ENCODE measurements at regions not wholly inside any gene's neighbourhood (a gene's known extent, or its start where the extent isn't known, plus 50 kb on each side); places are given as distances from the start of the nearest gene placed in this dataset.

GRCh38 chr18:39796393-39796792 is 2158.6 kb upstream of the PIK3C3 start:
- Histone ChIP-seq H3K79me2 (ENCODE audit: control insufficient read depth, insufficient read depth, low read length) (no peaks in the 10 kb centered on the region), H3K36me3 (ENCODE audit: control insufficient read depth in 2 of 2, extremely low read depth in 1 of 2, insufficient read depth in 2 of 2, low read length in 2 of 2) (no peaks in the 10 kb centered on the region), H3K4me2 (ENCODE audit: insufficient read depth, low read length) (no peak overlapping the region), H4K20me1 (replicated peaks; ENCODE audit: control insufficient read depth, extremely low read depth, insufficient read depth, low read length) (no peaks in the 10 kb centered on the region), H3K9me3 (replicated peaks; ENCODE audit: control insufficient read depth, insufficient read depth, low read length) (no peaks in the 10 kb centered on the region), H3K9ac (replicated peaks; ENCODE audit: extremely low read depth, insufficient read depth, low read length) (no peak overlapping the region), H2AFZ (ENCODE audit: low read depth, low read length) (no peak overlapping the region), H3K4me1 (ENCODE audit: control insufficient read depth, extremely low read depth, insufficient read depth, low read length) (peaks cover 6% of the 10 kb centered on the region), H3K27ac (ENCODE audit: insufficient read depth, low read depth, low read length) (no peak overlapping the region), H3K4me3 (replicated peaks in 1 of 3; ENCODE audit: insufficient read depth in 1 of 3, low read depth in 1 of 3, low read length in 3 of 3) (no peak overlapping the region), H3K27me3 (ENCODE audit: control insufficient read depth in 2 of 2, insufficient read depth in 2 of 2, low read length in 2 of 2) (no peaks in the 10 kb centered on the region), H3K9me1 (replicated peaks; ENCODE audit: control insufficient read depth, extremely low read depth, insufficient read depth, low read length) (no peaks in the 10 kb centered on the region)
- no TSS peak for BruUV-seq (replicated peaks)
- POLR2A ChIA-PET: no interaction called here
- FAIRE-seq (no peak), DNase-seq (ENCODE audit: low read depth, low spot score) (no peak)
- CTCF ChIA-PET: no interaction called here
- dilution Hi-C loops (cut with MboI; ENCODE audit: extremely low pct_ligation_motif_present, low sequenced_read_pairs): no loop called here
- TF ChIP-seq POLR2AphosphoS5 (IDR thresholded peaks at IDR 0.05; ENCODE audit: insufficient read depth, low read depth, low read length): no peak
- TF ChIP-seq FOS (IDR thresholded peaks at IDR 0.05; ENCODE audit: borderline replicate concordance, insufficient read depth, low read length): no peak
- TF ChIP-seq EZH2 (IDR thresholded peaks at IDR 0.05; ENCODE audit: borderline replicate concordance, low read depth, low read length, severe bottlenecking): no peak
- no peak for TF ChIP-seq POLR2A (IDR thresholded peaks at IDR 0.05; ENCODE audit: low read depth, low read length)
- no peak for TF ChIP-seq GATA2 (IDR thresholded peaks at IDR 0.05; ENCODE audit: insufficient read depth, insufficient read length, low read depth, low read length)
- TF ChIP-seq JUN (IDR thresholded peaks at IDR 0.05; ENCODE audit: borderline replicate concordance, insufficient read depth, insufficient read length, low read depth): no peak
- no peak for TF ChIP-seq CTCF (IDR thresholded peaks at IDR 0.05; ENCODE audit: extremely low read depth in 1 of 2, insufficient read depth in 1 of 2, low read depth in 1 of 2, low read length in 2 of 2)
- no peak for TF ChIP-seq MYC (IDR thresholded peaks at IDR 0.05; ENCODE audit: low read depth, low read length)
- TF ChIP-seq MAX (IDR thresholded peaks at IDR 0.05; ENCODE audit: insufficient read depth, insufficient read length): no peak
- intact Hi-C loops (cut with micrococcal nuclease): loop anchor here (5.0 kb wide), 1 partner anchor 361 kb away; no protein-coding TSS in a partner anchor

Data from endothelial cell of umbilical vein (primary cell).